ENCODE measurements at regions not wholly inside any gene's neighbourhood (a gene's known extent, or its start where the extent isn't known, plus 50 kb on each side); places are given as distances from the start of the nearest gene placed in this dataset.

DNA sequence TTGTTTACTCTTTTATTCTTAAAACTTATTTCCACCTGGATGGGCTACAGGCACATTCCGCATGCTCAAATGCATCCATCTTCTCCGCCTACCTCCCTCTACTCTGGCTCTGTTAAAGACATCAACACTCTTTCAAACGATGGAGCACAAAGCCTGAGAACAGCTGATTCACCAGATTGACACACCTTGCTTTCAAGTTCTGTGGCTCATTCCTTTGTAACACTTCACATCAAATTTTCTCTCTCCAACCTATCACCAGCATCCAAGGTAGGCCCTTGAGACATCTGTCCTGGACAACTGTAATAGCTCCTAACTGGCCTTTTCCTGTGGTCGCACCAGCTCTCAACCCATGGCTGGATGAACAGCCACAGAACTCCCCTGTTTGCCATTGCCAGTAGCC, 274.5 kb downstream of the BCL11A start:
- TF ChIP-seq, protein P1, sequence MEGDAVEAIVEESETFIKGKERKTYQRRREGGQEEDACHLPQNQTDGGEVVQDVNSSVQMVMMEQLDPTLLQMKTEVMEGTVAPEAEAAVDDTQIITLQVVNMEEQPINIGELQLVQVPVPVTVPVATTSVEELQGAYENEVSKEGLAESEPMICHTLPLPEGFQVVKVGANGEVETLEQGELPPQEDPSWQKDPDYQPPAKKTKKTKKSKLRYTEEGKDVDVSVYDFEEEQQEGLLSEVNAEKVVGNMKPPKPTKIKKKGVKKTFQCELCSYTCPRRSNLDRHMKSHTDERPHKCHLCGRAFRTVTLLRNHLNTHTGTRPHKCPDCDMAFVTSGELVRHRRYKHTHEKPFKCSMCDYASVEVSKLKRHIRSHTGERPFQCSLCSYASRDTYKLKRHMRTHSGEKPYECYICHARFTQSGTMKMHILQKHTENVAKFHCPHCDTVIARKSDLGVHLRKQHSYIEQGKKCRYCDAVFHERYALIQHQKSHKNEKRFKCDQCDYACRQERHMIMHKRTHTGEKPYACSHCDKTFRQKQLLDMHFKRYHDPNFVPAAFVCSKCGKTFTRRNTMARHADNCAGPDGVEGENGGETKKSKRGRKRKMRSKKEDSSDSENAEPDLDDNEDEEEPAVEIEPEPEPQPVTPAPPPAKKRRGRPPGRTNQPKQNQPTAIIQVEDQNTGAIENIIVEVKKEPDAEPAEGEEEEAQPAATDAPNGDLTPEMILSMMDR (IDR thresholded peaks at IDR 0.05; ENCODE audit: extremely low read depth, low read depth, low read length): no peak
- Histone ChIP-seq H3K4me1 (ENCODE audit: insufficient read depth, low read length) (no peaks in the 10 kb centered on the region), H3K27ac (ENCODE audit: low read depth, low read length) (no peak overlapping the region), H3K4me2 (ENCODE audit: insufficient read depth, low read length) (no peak overlapping the region), H3K79me2 (ENCODE audit: insufficient read depth, low read length) (no peaks in the 10 kb centered on the region), H4K20me1 (ENCODE audit: insufficient read depth, low read length) (no peaks in the 10 kb centered on the region), H3K9me3 (ENCODE audit: low read depth, low read length) (no peaks in the 10 kb centered on the region), H2AFZ (ENCODE audit: low read length) (no peak overlapping the region), H3K4me3 (ENCODE audit: insufficient read depth, low read length) (no peak overlapping the region), H3K36me3 (ENCODE audit: insufficient read depth, low read length) (no peaks in the 10 kb centered on the region), H3K27me3 (ENCODE audit: insufficient read depth, low read length) (no peaks in the 10 kb centered on the region)
- no peak for DNase-seq (ENCODE audit: insufficient read length, low spot score, missing footprints)

DNA sequence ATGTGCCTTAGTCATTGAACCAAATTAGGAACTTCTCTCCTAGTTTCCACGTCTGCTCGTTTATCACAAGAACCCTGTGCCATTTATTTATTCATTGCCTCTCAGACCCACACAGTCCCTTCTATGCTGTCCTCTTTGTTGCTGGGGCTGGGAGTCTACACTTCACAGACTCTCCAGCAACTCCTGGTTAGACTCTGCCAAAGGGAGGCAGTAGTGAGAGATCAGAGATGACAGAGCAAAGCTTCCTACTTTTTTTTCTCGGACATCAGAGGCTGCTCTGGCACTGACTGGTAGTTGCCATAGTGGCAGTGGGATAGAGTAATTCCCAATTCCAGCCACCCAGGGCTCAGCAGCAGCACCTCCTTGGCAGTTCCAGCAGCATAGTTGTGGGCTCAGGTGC, 277.5 kb downstream of the BCL11A start:
- Histone ChIP-seq H2AFZ (ENCODE audit: low read length) (no peak overlapping the region), H3K27ac (ENCODE audit: low read depth, low read length) (no peak overlapping the region), H3K4me2 (ENCODE audit: insufficient read depth, low read length) (no peak overlapping the region), H3K27me3 (ENCODE audit: insufficient read depth, low read length) (no peaks in the 10 kb centered on the region), H3K36me3 (ENCODE audit: insufficient read depth, low read length) (no peaks in the 10 kb centered on the region), H4K20me1 (ENCODE audit: insufficient read depth, low read length) (no peaks in the 10 kb centered on the region), H3K4me3 (ENCODE audit: insufficient read depth, low read length) (no peak overlapping the region), H3K9me3 (ENCODE audit: low read depth, low read length) (no peaks in the 10 kb centered on the region), H3K4me1 (ENCODE audit: insufficient read depth, low read length) (no peaks in the 10 kb centered on the region), H3K79me2 (ENCODE audit: insufficient read depth, low read length) (no peaks in the 10 kb centered on the region)
- TF ChIP-seq, protein P1 (IDR thresholded peaks at IDR 0.05; ENCODE audit: extremely low read depth, low read depth, low read length): no peak
- DNase-seq (ENCODE audit: insufficient read length, low spot score, missing footprints): no peak

DNA sequence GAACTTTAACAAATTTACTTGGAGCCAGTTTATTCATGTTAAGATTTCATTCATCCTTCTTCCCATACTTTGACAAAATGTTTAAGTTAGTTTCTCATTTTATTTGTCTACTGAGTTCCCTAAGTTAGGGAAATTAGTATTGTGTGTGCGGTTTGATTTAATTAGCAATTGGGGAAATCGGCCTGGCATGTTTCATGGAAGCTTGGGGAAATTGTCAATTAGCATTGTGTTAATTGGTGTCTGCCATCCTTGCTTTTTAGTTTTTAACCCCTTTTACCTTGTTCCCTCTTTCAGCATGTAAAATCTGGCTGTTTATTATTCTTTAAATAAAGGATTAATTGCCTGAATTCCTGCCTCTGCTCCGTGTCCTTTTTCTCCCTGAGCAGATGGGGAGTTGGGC, 279.6 kb downstream of the BCL11A start:
- Histone ChIP-seq H2AFZ (ENCODE audit: low read length) (no peak overlapping the region), H3K79me2 (ENCODE audit: insufficient read depth, low read length) (no peaks in the 10 kb centered on the region), H3K9me3 (ENCODE audit: low read depth, low read length) (no peaks in the 10 kb centered on the region), H3K4me3 (ENCODE audit: insufficient read depth, low read length) (no peak overlapping the region), H3K27me3 (ENCODE audit: insufficient read depth, low read length) (no peaks in the 10 kb centered on the region), H3K36me3 (ENCODE audit: insufficient read depth, low read length) (no peaks in the 10 kb centered on the region), H4K20me1 (ENCODE audit: insufficient read depth, low read length) (no peaks in the 10 kb centered on the region), H3K27ac (ENCODE audit: low read depth, low read length) (no peak overlapping the region), H3K4me2 (ENCODE audit: insufficient read depth, low read length) (no peak overlapping the region), H3K4me1 (ENCODE audit: insufficient read depth, low read length) (no peaks in the 10 kb centered on the region)
- TF ChIP-seq, protein P1 (IDR thresholded peaks at IDR 0.05; ENCODE audit: extremely low read depth, low read depth, low read length): no peak
- no peak for DNase-seq (ENCODE audit: insufficient read length, low spot score, missing footprints)

DNA sequence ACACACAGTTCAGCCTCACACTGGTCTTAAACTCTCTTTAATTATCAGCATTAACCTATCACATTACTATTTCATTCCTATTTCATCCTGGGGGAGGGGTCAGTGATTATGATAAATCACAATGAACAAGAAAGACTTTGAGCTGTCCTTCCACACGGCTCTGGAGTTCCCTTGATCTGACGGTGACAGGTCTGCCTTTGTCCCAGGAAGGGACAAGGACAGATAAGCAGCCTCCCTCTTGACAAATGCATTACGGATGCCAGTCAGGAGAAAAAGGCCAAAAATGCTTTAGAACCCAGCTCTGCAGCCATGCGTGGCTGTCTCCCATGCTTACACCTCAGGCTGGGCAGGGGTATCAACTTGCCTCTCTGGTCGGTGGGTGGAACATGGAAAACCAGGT, 281.7 kb downstream of the BCL11A start:
- Histone ChIP-seq H3K27ac (ENCODE audit: low read depth, low read length) (no peak overlapping the region), H3K4me3 (ENCODE audit: insufficient read depth, low read length) (no peak overlapping the region), H3K4me2 (ENCODE audit: insufficient read depth, low read length) (no peak overlapping the region), H2AFZ (ENCODE audit: low read length) (no peak overlapping the region), H3K27me3 (ENCODE audit: insufficient read depth, low read length) (no peaks in the 10 kb centered on the region), H3K9me3 (ENCODE audit: low read depth, low read length) (no peaks in the 10 kb centered on the region), H3K36me3 (ENCODE audit: insufficient read depth, low read length) (no peaks in the 10 kb centered on the region), H3K79me2 (ENCODE audit: insufficient read depth, low read length) (no peaks in the 10 kb centered on the region), H3K4me1 (ENCODE audit: insufficient read depth, low read length) (no peaks in the 10 kb centered on the region), H4K20me1 (ENCODE audit: insufficient read depth, low read length) (no peaks in the 10 kb centered on the region)
- TF ChIP-seq, protein P1 (IDR thresholded peaks at IDR 0.05; ENCODE audit: extremely low read depth, low read depth, low read length): no peak
- no peak for DNase-seq (ENCODE audit: insufficient read length, low spot score, missing footprints)

Measured in osteoblast (primary cell).